Neural progenitor cell (in vitro differentiated cells): ENCODE measurements at regions not wholly inside any gene's neighbourhood (a gene's known extent, or its start where the extent isn't known, plus 50 kb on each side); places are given as distances from the start of the nearest gene placed in this dataset.

Experiments used
- CTCF ChIP-seq: fragments of 200-600 bp; sonication (generic); IDR thresholded peaks from 2 replicates; pipeline ENCODE4 v1.5.1; 2017; ENCODE audit warnings: antibody characterized with exemption, mild to moderate bottlenecking
- EZH2 ChIP-seq: fragments of 200-600 bp; sonication (generic); IDR thresholded peaks from 2 replicates; pipeline ENCODE4 v1.6.1; 2017; ENCODE audit warnings: antibody characterized with exemption, mild to moderate bottlenecking, moderate library complexity
- EZH2phosphoT487 ChIP-seq: fragments of 200-600 bp; sonication (generic); IDR thresholded peaks from 2 replicates; pipeline ENCODE4 v1.6.1; 2017; ENCODE audit warnings: antibody characterized with exemption

GRCh38 chr4:128709268-128709667 is 100.2 kb upstream of the JADE1 start:
- TF ChIP-seq EZH2 (no peak), EZH2phosphoT487 (no peak), CTCF (no peak)
